DMS79 treated with DMSO at 0.1 percent for 48 hours (cell line): ENCODE measurements at regions not wholly inside any gene's neighbourhood (a gene's known extent, or its start where the extent isn't known, plus 50 kb on each side); places are given as distances from the start of the nearest gene placed in this dataset.

Experiments
- DNase-seq: peaks from one replicate; lab custom pipeline; 2025; lab: John Stamatoyannopoulos, UW

GRCh38 chr4:125365731-125366130 lies 51.0 kb downstream of the FAT4 start:
- DNase-seq = no peak

GRCh38 chr4:125368146-125368545 lies 53.4 kb downstream of the FAT4 start:
- DNase-seq = no peak

- DNase-seq = no peak
Observed at GRCh38 chr4:125368671-125369081, 53.9 kb downstream of the FAT4 start.

GRCh38 chr4:125369098-125369497 lies 54.3 kb downstream of the FAT4 start:
- no peak for DNase-seq

GRCh38 chr4:125370478-125370877 lies 55.7 kb downstream of the FAT4 start:
- DNase-seq = no peak

GRCh38 chr4:125382995-125383394 lies 68.2 kb downstream of the FAT4 start:
- no peak for DNase-seq

GRCh38 chr4:125387770-125388169 lies 73.0 kb downstream of the FAT4 start:
- DNase-seq = no peak

- DNase-seq = no peak
Observed at GRCh38 chr4:125388613-125389012, 73.9 kb downstream of the FAT4 start.

- no peak for DNase-seq
Observed at GRCh38 chr4:125389713-125390112, 75.0 kb downstream of the FAT4 start.

GRCh38 chr4:125390126-125390525 lies 75.4 kb downstream of the FAT4 start:
- DNase-seq = no peak

- DNase-seq = no peak
Observed at GRCh38 chr4:125390727-125391126, 76.0 kb downstream of the FAT4 start.

GRCh38 chr4:125392694-125393093 lies 77.9 kb downstream of the FAT4 start:
- DNase-seq = no peak

GRCh38 chr4:125393825-125394224 lies 79.1 kb downstream of the FAT4 start:
- DNase-seq = no peak

- DNase-seq = no peak
Observed at GRCh38 chr4:125397226-125397625, 82.5 kb downstream of the FAT4 start.

- no peak for DNase-seq
Observed at GRCh38 chr4:125398263-125399002, 83.7 kb downstream of the FAT4 start.

- DNase-seq = no peak
Observed at GRCh38 chr4:125400756-125401155, 86.0 kb downstream of the FAT4 start.

GRCh38 chr4:125401784-125402183 lies 87.0 kb downstream of the FAT4 start:
- no peak for DNase-seq

GRCh38 chr4:125420526-125420925 lies 105.8 kb downstream of the FAT4 start:
- DNase-seq = no peak

GRCh38 chr4:125421547-125421946 lies 106.8 kb downstream of the FAT4 start:
- DNase-seq = no peak

GRCh38 chr4:125423124-125423523 lies 108.4 kb downstream of the FAT4 start:
- DNase-seq = no peak

GRCh38 chr4:125428832-125429231 lies 114.1 kb downstream of the FAT4 start:
- no peak for DNase-seq

- DNase-seq = no peak
Observed at GRCh38 chr4:125430086-125430485, 115.3 kb downstream of the FAT4 start.

GRCh38 chr4:125432078-125432477 lies 117.3 kb downstream of the FAT4 start:
- no peak for DNase-seq

- DNase-seq = no peak
Observed at GRCh38 chr4:125433453-125433852, 118.7 kb downstream of the FAT4 start.
